IMR-90 (cell line): ENCODE measurements at regions not wholly inside any gene's neighbourhood (a gene's known extent, or its start where the extent isn't known, plus 50 kb on each side); places are given as distances from the start of the nearest gene placed in this dataset.

Experiments
- ATAC-seq: fragments of 200-7000 bp; cut with Tn5 transposase; 2 replicates; pipeline ENCODE4 v1.9.1; 2020; ENCODE audit warnings: low read depth, mild to moderate bottlenecking, moderate library complexity
- BruUV-seq: library from RNA; stranded (reverse); fragments of 400-500 nt; replicated peaks from 2 replicates; lab custom pipeline; 2021; lab: Mats Ljungman, UMichigan
- CTCF ChIA-PET: fragments of 300-600 bp; formaldehyde crosslinking; extraction: SDS; loops from one replicate; lab custom pipeline; 2021; ENCODE audit warnings: antibody characterized with exemption; lab: Yijun Ruan, JAX
- POLR2A ChIA-PET: fragments of 300-600 bp; sonication (Branson Sonifier 250); formaldehyde crosslinking; loops from one replicate; lab custom pipeline; 2022; ENCODE audit warnings: antibody characterized with exemption; ENCODE audit not compliant: unreplicated experiment; lab: Charles Lee
- DNase-seq: peaks from one replicate; pipeline ENCODE4 v3.0.0; 2013
- H2AFZ ChIP-seq: replicated peaks from 2 replicates; pipeline ENCODE3; 2013; ENCODE audit warnings: low read length, mild to moderate bottlenecking; ENCODE audit not compliant: poor library complexity
- H2AK5ac ChIP-seq: 2 replicates; pipeline ENCODE4 v1.6.1; 2013; ENCODE audit warnings: low read depth, low read length, inconsistent platforms
- H2AK9ac ChIP-seq: replicated peaks from 2 replicates; pipeline ENCODE3; 2013; ENCODE audit warnings: mild to moderate bottlenecking, low read depth, low read length, moderate library complexity; ENCODE audit not compliant: poor library complexity
- H2BK120ac ChIP-seq: 2 replicates; pipeline ENCODE4 v1.6.1; 2013; ENCODE audit warnings: low read depth, low read length, inconsistent platforms
- H2BK15ac ChIP-seq: 3 replicates; pipeline ENCODE4 v1.6.1; 2013; ENCODE audit warnings: low read depth, low read length, inconsistent platforms
- H2BK20ac ChIP-seq: 2 replicates; pipeline ENCODE4 v1.6.1; 2013; ENCODE audit warnings: low read depth, mild to moderate bottlenecking, inconsistent platforms, low read length, moderate library complexity
- H2BK5ac ChIP-seq: 2 replicates; pipeline ENCODE4 v1.6.1; 2013; ENCODE audit warnings: mild to moderate bottlenecking, low read depth, low read length, inconsistent platforms; ENCODE audit not compliant: poor library complexity, severe bottlenecking
- H3K14ac ChIP-seq: replicated peaks from 2 replicates; pipeline ENCODE4 v1.6.1; 2013; ENCODE audit warnings: low read depth, low read length, inconsistent platforms
- H3K18ac ChIP-seq: 2 replicates; pipeline ENCODE4 v1.6.1; 2013; ENCODE audit warnings: low read depth, low read length, control low read depth
- H3K23ac ChIP-seq: 2 replicates; pipeline ENCODE4 v1.6.1; 2013; ENCODE audit warnings: low read depth, low read length, inconsistent platforms
- H3K27ac ChIP-seq: 2 replicates; pipeline ENCODE4 v1.5.1; 2013; ENCODE audit warnings: mild to moderate bottlenecking, control low read depth, low read length; ENCODE audit not compliant: insufficient read depth
- H3K27me3 ChIP-seq: 2 replicates; pipeline ENCODE4 v1.6.1; 2013; ENCODE audit warnings: low read length; ENCODE audit not compliant: control insufficient read depth, insufficient read depth
- H3K36me3 ChIP-seq: 2 replicates; pipeline ENCODE4 v1.6.1; 2013; ENCODE audit warnings: low read length, mixed read lengths; ENCODE audit not compliant: control insufficient read depth, insufficient read depth
- H3K4ac ChIP-seq: 2 replicates; pipeline ENCODE4 v1.6.1; 2013; ENCODE audit warnings: low read depth, low read length, inconsistent platforms
- H3K4me1 ChIP-seq: 2 replicates; pipeline ENCODE4 v1.6.1; 2013; ENCODE audit warnings: low read length, mixed read lengths; ENCODE audit not compliant: control insufficient read depth, insufficient read depth
- H3K4me2 ChIP-seq: 2 replicates; pipeline ENCODE4 v1.6.1; 2013; ENCODE audit warnings: low read depth, mild to moderate bottlenecking, control low read depth, low read length, moderate library complexity
- H3K4me3 ChIP-seq: 2 replicates; pipeline ENCODE4 v1.5.1; 2013; ENCODE audit warnings: low read depth, mild to moderate bottlenecking, control low read depth, low read length, moderate library complexity; ENCODE audit not compliant: insufficient read depth
- H3K56ac ChIP-seq: 2 replicates; pipeline ENCODE4 v1.6.1; 2013; ENCODE audit warnings: low read length, inconsistent platforms; ENCODE audit not compliant: insufficient read depth; ENCODE audit errors: extremely low read depth
- H3K79me1 ChIP-seq, 2 experiments: 2 replicates each; pipeline ENCODE4 v1.6.1; 2013; ENCODE audit warnings: low read length in 2 of 2, inconsistent platforms in 1 of 2, low read depth in 1 of 2
- H3K9ac ChIP-seq: 2 replicates; pipeline ENCODE4 v1.6.1; 2013; ENCODE audit warnings: low read depth, low read length, control low read depth
- H3K9me1 ChIP-seq: 2 replicates; pipeline ENCODE4 v1.6.1; 2013; ENCODE audit warnings: low read length, inconsistent platforms; ENCODE audit not compliant: insufficient read depth
- H3K9me3 ChIP-seq: 2 replicates; pipeline ENCODE4 v1.6.1; 2013; ENCODE audit warnings: low read length; ENCODE audit not compliant: control insufficient read depth, insufficient read depth
- H4K20me1 ChIP-seq: 2 replicates; pipeline ENCODE4 v1.6.1; 2013; ENCODE audit warnings: low read length, inconsistent platforms; ENCODE audit not compliant: insufficient read depth
- H4K5ac ChIP-seq: 2 replicates; pipeline ENCODE4 v1.6.1; 2013; ENCODE audit warnings: mild to moderate bottlenecking, low read depth, low read length, control low read depth
- H4K8ac ChIP-seq, 2 experiments: 2 replicates each; pipeline ENCODE4 v1.6.1; 2013; ENCODE audit warnings: low read depth in 2 of 2, low read length in 2 of 2, control low read depth in 1 of 2, inconsistent platforms in 1 of 2
- H4K91ac ChIP-seq: 2 replicates; pipeline ENCODE4 v1.6.1; 2013; ENCODE audit warnings: low read depth, low read length, inconsistent platforms; ENCODE audit not compliant: insufficient read depth
- BHLHE40 ChIP-seq: fragments of 150-350 bp; IDR thresholded peaks from 2 replicates; pipeline ENCODE4 v1.6.1; 2016; ENCODE audit warnings: mild to moderate bottlenecking, low read depth, low read length
- CEBPB ChIP-seq: IDR thresholded peaks from 2 replicates; pipeline ENCODE4 v1.6.1; 2012; ENCODE audit warnings: low read depth, low read length, improper control_type of control experiment
- CHD1 ChIP-seq: IDR thresholded peaks from 2 replicates; pipeline ENCODE4 v1.6.1; 2012; ENCODE audit warnings: low read depth, low read length, improper control_type of control experiment
- CTCF ChIP-seq: conservative IDR thresholded peaks from 2 replicates; pipeline ENCODE4 v1.5.1; 2012; ENCODE audit warnings: mild to moderate bottlenecking, low read depth, low read length, improper control_type of control experiment
- FOS ChIP-seq: fragments of 150-350 bp; IDR thresholded peaks from 2 replicates; pipeline ENCODE4 v1.6.1; 2016; ENCODE audit warnings: low read depth, low read length
- MAFK ChIP-seq: IDR thresholded peaks from 2 replicates; pipeline ENCODE4 v1.6.1; 2012; ENCODE audit warnings: low read depth, low read length, improper control_type of control experiment
- MAZ ChIP-seq: IDR thresholded peaks from 2 replicates; pipeline ENCODE4 v1.6.1; 2012; ENCODE audit warnings: low read depth, mild to moderate bottlenecking, low read length, improper control_type of control experiment, moderate library complexity, borderline replicate concordance
- MXI1 ChIP-seq: IDR thresholded peaks from 2 replicates; pipeline ENCODE4 v1.6.1; 2012; ENCODE audit warnings: low read depth, mild to moderate bottlenecking, low read length, moderate library complexity, borderline replicate concordance
- NFE2L2 ChIP-seq: fragments of 150-350 bp; IDR thresholded peaks from 2 replicates; pipeline ENCODE4 v1.6.1; 2016; ENCODE audit warnings: low read depth, mild to moderate bottlenecking, low read length
- POLR2A ChIP-seq: IDR thresholded peaks from 2 replicates; pipeline ENCODE4 v1.6.1; 2012; ENCODE audit warnings: mild to moderate bottlenecking, low read depth, low read length
- RAD21 ChIP-seq: IDR thresholded peaks from 2 replicates; pipeline ENCODE4 v1.6.1; 2012; ENCODE audit warnings: low read length, improper control_type of control experiment
- RCOR1 ChIP-seq: IDR thresholded peaks from 2 replicates; pipeline ENCODE4 v1.6.1; 2012; ENCODE audit warnings: mild to moderate bottlenecking, low read length, improper control_type of control experiment; ENCODE audit not compliant: insufficient replicate concordance
- RFX5 ChIP-seq: IDR thresholded peaks from 2 replicates; pipeline ENCODE4 v1.8.0; 2012; ENCODE audit warnings: low read depth, mild to moderate bottlenecking, low read length, moderate library complexity
- SMC3 ChIP-seq: fragments of 150-350 bp; IDR thresholded peaks from 2 replicates; pipeline ENCODE4 v1.6.1; 2016; ENCODE audit warnings: low read depth, mild to moderate bottlenecking, antibody characterized with exemption, low read length, moderate library complexity
- dilution Hi-C: fragments of 300-500 bp; cut with HindIII; formaldehyde crosslinking; loops from one replicate; pipeline ENCODE4 v1.14.3; 2018; ENCODE audit warnings: low sequenced_read_pairs; ENCODE audit not compliant: unreplicated experiment
- in situ Hi-C: fragments of 300-500 bp; cut with MboI; formaldehyde crosslinking; loops from 3 replicates; pipeline ENCODE4 v1.14.3; 2019; ENCODE audit warnings: low sequenced_read_pairs, inconsistent platforms, mixed read lengths
- intact Hi-C: fragments of 100-400 bp; cut with micrococcal nuclease; formaldehyde crosslinking; loops from 2 replicates; pipeline ENCODE4 v1.10.0; 2022
- TF ChIP-seq, protein P1 (sequence below): fragments of 150-350 bp; IDR thresholded peaks from 2 replicates; pipeline ENCODE4 v1.6.1; 2016; ENCODE audit warnings: low read depth, mild to moderate bottlenecking, low read length, moderate library complexity, borderline replicate concordance
- TF ChIP-seq, protein P2 (sequence below): fragments of 150-350 bp; IDR thresholded peaks from 2 replicates; pipeline ENCODE4 v1.6.1; 2017; ENCODE audit warnings: mild to moderate bottlenecking, antibody characterized with exemption, low read length, low read depth

GRCh38 chr4:18756671-18757070, 735.1 kb upstream of the LCORL start:
- H2BK5ac ChIP-seq = no peak overlapping the region
- H3K27ac ChIP-seq = no peak overlapping the region
- H3K27me3 ChIP-seq = no peaks in the 10 kb centered on the region
- no peak overlapping the region for H4K8ac ChIP-seq
- no peak overlapping the region for H2BK20ac ChIP-seq
- H2AK9ac ChIP-seq = no peak overlapping the region
- ATAC-seq (no peak), DNase-seq (no peak)
- H4K91ac ChIP-seq = no peak overlapping the region
- H3K4ac ChIP-seq = no peak overlapping the region
- BruUV-seq = no TSS peak
- no peaks in the 10 kb centered on the region for H3K36me3 ChIP-seq
- no peak overlapping the region for H3K18ac ChIP-seq
- peaks cover 4% of the 10 kb centered on the region; the same call in 1 of the 2 replicates for H3K9me3 ChIP-seq
- no peak overlapping the region for H3K23ac ChIP-seq
- dilution Hi-C loops = no loop called here
- H3K14ac ChIP-seq = no peak overlapping the region
- H2BK120ac ChIP-seq = no peak overlapping the region
- no peak overlapping the region for H3K9ac ChIP-seq
- in situ Hi-C loops = no loop called here
- H4K5ac ChIP-seq = no peak overlapping the region
- no peak overlapping the region for H3K4me3 ChIP-seq
- H2AK5ac ChIP-seq = no peak overlapping the region
- no peaks in the 10 kb centered on the region for H3K9me1 ChIP-seq
- CTCF ChIA-PET = no interaction called here
- H3K4me1 ChIP-seq = no peaks in the 10 kb centered on the region
- POLR2A ChIA-PET = no interaction called here
- H3K56ac ChIP-seq = no peak overlapping the region
- H2AFZ ChIP-seq = no peak overlapping the region
- intact Hi-C loops = no loop called here
- H3K4me2 ChIP-seq = no peak overlapping the region
- TF ChIP-seq CHD1 = no peak
- no peak for TF ChIP-seq MAFK
- TF ChIP-seq BHLHE40 = no peak
- no peak for TF ChIP-seq POLR2A
- TF ChIP-seq, protein P1, sequence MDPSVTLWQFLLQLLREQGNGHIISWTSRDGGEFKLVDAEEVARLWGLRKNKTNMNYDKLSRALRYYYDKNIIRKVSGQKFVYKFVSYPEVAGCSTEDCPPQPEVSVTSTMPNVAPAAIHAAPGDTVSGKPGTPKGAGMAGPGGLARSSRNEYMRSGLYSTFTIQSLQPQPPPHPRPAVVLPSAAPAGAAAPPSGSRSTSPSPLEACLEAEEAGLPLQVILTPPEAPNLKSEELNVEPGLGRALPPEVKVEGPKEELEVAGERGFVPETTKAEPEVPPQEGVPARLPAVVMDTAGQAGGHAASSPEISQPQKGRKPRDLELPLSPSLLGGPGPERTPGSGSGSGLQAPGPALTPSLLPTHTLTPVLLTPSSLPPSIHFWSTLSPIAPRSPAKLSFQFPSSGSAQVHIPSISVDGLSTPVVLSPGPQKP = no peak
- TF ChIP-seq MAZ = no peak
- no peak for TF ChIP-seq NFE2L2
- no peak for TF ChIP-seq RCOR1
- TF ChIP-seq FOS = no peak
- TF ChIP-seq RAD21 = no peak
- TF ChIP-seq MXI1 = no peak
- no peak for TF ChIP-seq CEBPB
- no peak for TF ChIP-seq CTCF
- TF ChIP-seq, protein P2, sequence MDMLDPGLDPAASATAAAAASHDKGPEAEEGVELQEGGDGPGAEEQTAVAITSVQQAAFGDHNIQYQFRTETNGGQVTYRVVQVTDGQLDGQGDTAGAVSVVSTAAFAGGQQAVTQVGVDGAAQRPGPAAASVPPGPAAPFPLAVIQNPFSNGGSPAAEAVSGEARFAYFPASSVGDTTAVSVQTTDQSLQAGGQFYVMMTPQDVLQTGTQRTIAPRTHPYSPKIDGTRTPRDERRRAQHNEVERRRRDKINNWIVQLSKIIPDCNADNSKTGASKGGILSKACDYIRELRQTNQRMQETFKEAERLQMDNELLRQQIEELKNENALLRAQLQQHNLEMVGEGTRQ = no peak
- TF ChIP-seq SMC3 = no peak
- TF ChIP-seq RFX5 = no peak
- H3K79me1 ChIP-seq = no peaks in the 10 kb centered on the region
- no peaks in the 10 kb centered on the region for H4K20me1 ChIP-seq
- no peak overlapping the region for H2BK15ac ChIP-seq
